ENCODE measurements at regions not wholly inside any gene's neighbourhood (a gene's known extent, or its start where the extent isn't known, plus 50 kb on each side); places are given as distances from the start of the nearest gene placed in this dataset.

GRCh38 chr9:88596376-88596775, 61.4 kb downstream of the NXNL2 start:
- H3K27ac Mint-ChIP-seq, result no peak overlapping the region
- DNase-seq (ENCODE audit: low spot score) (no peak), ATAC-seq (no peak)
- ChIA-PET CTCF (no interaction called here), POLR2A (no interaction called here)
- TF ChIP-seq MAX (CRISPR knock-in tag; IDR thresholded peaks at IDR 0.05) (no peak), ZBTB43 (CRISPR knock-in tag; IDR thresholded peaks at IDR 0.05) (no peak), TP53 (CRISPR knock-in tag; IDR thresholded peaks at IDR 0.05) (no peak), SMAD4 (CRISPR knock-in tag; IDR thresholded peaks at IDR 0.05) (no peak), ATF1 (CRISPR knock-in tag; IDR thresholded peaks at IDR 0.05) (no peak), AR (CRISPR knock-in tag; IDR thresholded peaks at IDR 0.05) (no peak), ZNF416 (CRISPR knock-in tag; IDR thresholded peaks at IDR 0.05) (no peak), TCF7 (CRISPR knock-in tag; IDR thresholded peaks at IDR 0.05; ENCODE audit: low read depth) (no peak), CBFB (CRISPR knock-in tag; IDR thresholded peaks at IDR 0.05; ENCODE audit: low read depth) (no peak), ZNF219 (CRISPR knock-in tag; IDR thresholded peaks at IDR 0.05; ENCODE audit: borderline replicate concordance) (no peak), NR2C2 (CRISPR knock-in tag; IDR thresholded peaks at IDR 0.05) (no peak), TEAD4 (CRISPR knock-in tag; IDR thresholded peaks at IDR 0.05) (no peak), ARID4B (CRISPR knock-in tag; IDR thresholded peaks at IDR 0.05; ENCODE audit: borderline replicate concordance) (no peak), ZNF671 (CRISPR knock-in tag; IDR thresholded peaks at IDR 0.05) (no peak), ZNF512 (CRISPR knock-in tag; IDR thresholded peaks at IDR 0.05; ENCODE audit: borderline replicate concordance) (no peak), ZNF423 (CRISPR knock-in tag; IDR thresholded peaks at IDR 0.05) (no peak), ZNF396 (CRISPR knock-in tag; IDR thresholded peaks at IDR 0.05; ENCODE audit: borderline replicate concordance) (no peak)
- H3K4me1 Mint-ChIP-seq, result no peaks in the 10 kb centered on the region
- peaks cover 4% of the 10 kb centered on the region; the same call in 1 of the 2 replicates for H3K27me3 Mint-ChIP-seq (ENCODE audit: low read depth)
- H3K9me3 Mint-ChIP-seq, result 0 out of 2 replicates have a peak, but pooled peaks cover 4% of the 10 kb centered on the region
- H3K36me3 Mint-ChIP-seq, result no peaks in the 10 kb centered on the region
- H3K4me3 Mint-ChIP-seq, result no peak overlapping the region

Measured in WTC11 (cell line).